Right atrium auricular region (tissue), 2 donors: ENCODE measurements at regions not wholly inside any gene's neighbourhood (a gene's known extent, or its start where the extent isn't known, plus 50 kb on each side); places are given as distances from the start of the nearest gene placed in this dataset.

Experiments used
- DNase-seq: peaks from one replicate; pipeline ENCODE4 v3.0.0-alpha.2; 2019; ENCODE audit warnings: low spot score
- H3K27ac ChIP-seq, 2 donors: fragments of 200-600 bp; sonication (generic); 1 replicate in 1 of 2; 2 replicates in 1 of 2; pipeline ENCODE4 v1.5.1; 2016 to 2019
- H3K27me3 ChIP-seq, 2 donors: fragments of 200-600 bp; sonication (generic); one replicate each; pipeline versions ENCODE4 v1.5.1 to v1.6.0; 2017 to 2019
- H3K36me3 ChIP-seq: fragments of 200-600 bp; sonication (generic); one replicate; pipeline ENCODE4 v1.5.1; 2016
- H3K4me1 ChIP-seq, 2 donors: fragments of 200-600 bp; sonication (generic); one replicate each; pipeline versions ENCODE4 v1.5.1 to v1.6.0; 2017 to 2019
- H3K4me3 ChIP-seq, 2 donors: fragments of 200-600 bp; sonication (generic); 1 replicate in 1 of 2; 2 replicates in 1 of 2; pipeline ENCODE4 v1.5.1; 2017 to 2019; ENCODE audit warnings: mild to moderate bottlenecking in 1 of 2, moderate library complexity in 1 of 2
- H3K9me3 ChIP-seq, 2 donors: fragments of 200-600 bp; sonication (generic); one replicate each; pipeline ENCODE4 v1.5.1; 2019
- TF ChIP-seq, protein P1 (sequence below), 2 donors: fragments of 200-600 bp; sonication (generic); IDR thresholded peaks; one replicate each; pipeline ENCODE4 v1.5.1; 2019; ENCODE audit warnings: antibody characterized with exemption in 2 of 2

DNA sequence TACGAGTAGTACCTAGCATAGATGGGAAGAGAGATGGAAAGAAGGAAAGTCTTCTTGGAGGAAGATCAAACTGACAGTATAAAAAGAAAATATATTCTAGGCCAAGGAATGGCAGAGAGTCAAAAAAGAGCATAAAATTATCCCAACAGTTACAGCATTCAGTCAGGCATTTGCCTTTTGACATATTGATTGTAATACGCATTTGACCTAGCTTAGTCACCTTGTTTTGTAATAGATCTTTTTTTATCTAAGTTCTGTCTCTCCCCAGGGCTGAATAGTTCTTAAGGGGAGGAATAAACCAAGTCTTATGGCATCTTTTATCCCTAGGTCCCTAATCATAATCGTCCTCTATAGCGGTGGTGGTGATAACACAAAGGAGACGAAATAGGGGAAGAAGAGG, 657.3 kb upstream of the PIK3C3 start:
- TF ChIP-seq, protein P1, sequence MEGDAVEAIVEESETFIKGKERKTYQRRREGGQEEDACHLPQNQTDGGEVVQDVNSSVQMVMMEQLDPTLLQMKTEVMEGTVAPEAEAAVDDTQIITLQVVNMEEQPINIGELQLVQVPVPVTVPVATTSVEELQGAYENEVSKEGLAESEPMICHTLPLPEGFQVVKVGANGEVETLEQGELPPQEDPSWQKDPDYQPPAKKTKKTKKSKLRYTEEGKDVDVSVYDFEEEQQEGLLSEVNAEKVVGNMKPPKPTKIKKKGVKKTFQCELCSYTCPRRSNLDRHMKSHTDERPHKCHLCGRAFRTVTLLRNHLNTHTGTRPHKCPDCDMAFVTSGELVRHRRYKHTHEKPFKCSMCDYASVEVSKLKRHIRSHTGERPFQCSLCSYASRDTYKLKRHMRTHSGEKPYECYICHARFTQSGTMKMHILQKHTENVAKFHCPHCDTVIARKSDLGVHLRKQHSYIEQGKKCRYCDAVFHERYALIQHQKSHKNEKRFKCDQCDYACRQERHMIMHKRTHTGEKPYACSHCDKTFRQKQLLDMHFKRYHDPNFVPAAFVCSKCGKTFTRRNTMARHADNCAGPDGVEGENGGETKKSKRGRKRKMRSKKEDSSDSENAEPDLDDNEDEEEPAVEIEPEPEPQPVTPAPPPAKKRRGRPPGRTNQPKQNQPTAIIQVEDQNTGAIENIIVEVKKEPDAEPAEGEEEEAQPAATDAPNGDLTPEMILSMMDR (IDR thresholded peaks at IDR 0.05), result no peak
- no peak for DNase-seq
- no peaks in the 10 kb centered on the region for H3K36me3 ChIP-seq
- H3K9me3 ChIP-seq, result peaks cover 0 to 8% of the 10 kb centered on the region in 2 donors
- no peak overlapping the region for H3K4me3 ChIP-seq
- no peak overlapping the region for H3K27ac ChIP-seq
- H3K4me1 ChIP-seq, result no peaks in the 10 kb centered on the region
- no peaks in the 10 kb centered on the region for H3K27me3 ChIP-seq

DNA sequence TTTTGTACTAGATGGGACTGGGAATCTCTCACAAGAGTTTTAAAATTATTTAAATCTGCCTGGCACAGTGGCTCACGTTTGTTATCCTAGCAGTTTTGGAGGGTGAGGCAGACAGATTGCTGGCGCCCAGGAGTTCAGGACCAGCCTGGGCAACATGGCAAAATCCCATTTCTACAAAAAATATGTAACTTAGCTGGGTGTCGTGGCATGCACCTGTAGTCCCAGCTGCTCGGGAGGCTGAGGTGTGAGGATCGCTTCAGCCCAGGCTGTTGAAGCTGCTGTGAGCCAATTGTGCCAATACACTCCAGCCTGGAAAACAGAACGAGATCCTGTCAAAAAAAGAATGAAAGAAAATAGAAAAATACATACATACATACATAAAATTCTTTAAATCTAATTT, 685.7 kb upstream of the PIK3C3 start:
- H3K27me3 ChIP-seq, result no peaks in the 10 kb centered on the region
- no peak overlapping the region for H3K27ac ChIP-seq
- H3K36me3 ChIP-seq, result no peaks in the 10 kb centered on the region
- H3K9me3 ChIP-seq, result no peaks in the 10 kb centered on the region
- no peak overlapping the region for H3K4me3 ChIP-seq
- DNase-seq, result no peak
- H3K4me1 ChIP-seq, result no peaks in the 10 kb centered on the region
- TF ChIP-seq, protein P1 (IDR thresholded peaks at IDR 0.05), result no peak

DNA sequence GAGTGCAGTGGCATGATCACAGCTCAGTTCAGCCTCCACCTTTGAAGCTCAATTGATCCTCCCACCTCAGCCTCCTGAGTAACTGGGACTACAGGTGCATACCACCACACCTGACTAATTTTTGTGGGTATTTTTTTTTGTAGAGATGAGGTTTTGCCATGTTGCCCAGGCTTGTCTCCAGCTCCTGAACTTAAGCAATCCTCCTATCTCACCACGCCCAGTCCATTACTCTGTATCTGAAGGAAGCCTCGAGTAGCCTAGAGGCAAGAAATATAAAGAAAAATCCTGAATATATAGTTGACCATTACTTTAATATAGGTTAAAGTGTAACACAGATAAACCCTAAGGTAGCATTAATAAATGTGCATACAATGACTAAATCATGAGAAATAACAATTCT, 686.8 kb upstream of the PIK3C3 start:
- Histone ChIP-seq H3K27me3 (no peaks in the 10 kb centered on the region), H3K4me1 (no peaks in the 10 kb centered on the region), H3K36me3 (no peaks in the 10 kb centered on the region), H3K4me3 (no peak overlapping the region), H3K9me3 (no peaks in the 10 kb centered on the region), H3K27ac (no peak overlapping the region)
- TF ChIP-seq, protein P1 (IDR thresholded peaks at IDR 0.05), result no peak
- no peak for DNase-seq

DNA sequence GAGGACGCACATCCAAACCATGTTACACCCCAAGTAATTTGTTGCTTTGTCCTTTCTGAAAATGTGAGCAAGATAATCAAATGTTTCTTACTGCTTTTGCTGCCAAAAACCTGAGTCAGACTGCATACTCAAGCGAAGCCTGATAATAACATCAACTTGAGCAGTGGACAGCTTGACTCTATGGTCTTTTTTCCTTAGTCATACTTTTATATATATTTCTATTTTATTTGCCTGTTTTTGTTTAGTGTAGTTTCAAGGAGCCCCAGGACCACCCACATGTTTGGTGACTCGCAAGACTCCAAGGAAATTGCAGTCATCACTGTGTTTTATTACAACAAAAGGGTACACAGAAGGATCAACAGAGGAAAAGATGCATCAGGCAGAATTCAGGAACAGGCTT, 688.4 kb upstream of the PIK3C3 start:
- Histone ChIP-seq H3K4me3 (no peak overlapping the region), H3K36me3 (no peaks in the 10 kb centered on the region), H3K4me1 (no peaks in the 10 kb centered on the region), H3K27ac (no peak overlapping the region), H3K27me3 (no peaks in the 10 kb centered on the region), H3K9me3 (no peaks in the 10 kb centered on the region)
- TF ChIP-seq, protein P1 (IDR thresholded peaks at IDR 0.05), result no peak
- DNase-seq, result no peak

DNA sequence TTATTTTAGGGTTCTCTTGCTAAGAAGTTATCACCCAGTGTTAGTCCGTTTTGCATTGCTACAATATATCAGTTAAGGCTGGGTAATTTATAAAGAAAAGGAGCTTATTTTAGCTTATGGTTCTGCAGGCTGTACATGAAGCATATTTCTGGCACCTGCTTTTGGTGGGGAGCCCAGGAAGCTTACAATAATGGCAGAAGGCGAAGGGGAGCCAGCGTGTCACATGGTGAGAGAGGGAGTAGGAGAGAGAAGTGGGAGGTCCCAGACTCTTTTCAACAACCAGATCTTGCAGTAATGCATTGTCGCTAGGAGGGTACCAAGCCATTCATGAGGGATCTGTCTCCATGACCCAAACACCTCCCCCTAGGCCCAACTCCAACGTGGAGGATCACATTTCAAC, 688.8 kb upstream of the PIK3C3 start:
- Histone ChIP-seq H3K9me3 (no peaks in the 10 kb centered on the region), H3K4me1 (no peaks in the 10 kb centered on the region), H3K27ac (no peak overlapping the region), H3K4me3 (no peak overlapping the region), H3K36me3 (no peaks in the 10 kb centered on the region), H3K27me3 (no peaks in the 10 kb centered on the region)
- DNase-seq, result no peak
- TF ChIP-seq, protein P1 (IDR thresholded peaks at IDR 0.05), result no peak

DNA sequence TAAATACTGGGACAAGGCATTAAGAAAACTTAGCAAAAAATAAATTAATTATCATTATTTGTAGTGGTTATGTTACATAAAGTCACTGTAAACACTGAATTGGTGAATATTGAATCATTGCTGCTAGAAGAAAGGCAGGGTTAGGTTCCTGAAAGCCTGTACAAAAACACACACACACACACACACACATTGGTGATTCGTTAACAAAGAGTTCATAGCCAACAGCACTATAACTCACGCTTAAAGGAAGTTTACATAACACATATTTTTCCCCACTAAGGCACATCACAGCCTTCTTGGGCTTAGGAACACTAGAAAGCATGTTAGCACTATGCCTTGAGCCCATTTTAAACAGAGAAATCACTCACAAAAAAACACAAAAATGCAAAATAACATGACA, 690.0 kb upstream of the PIK3C3 start:
- Histone ChIP-seq H3K4me1 (no peaks in the 10 kb centered on the region), H3K27ac (no peak overlapping the region), H3K36me3 (no peaks in the 10 kb centered on the region), H3K9me3 (no peaks in the 10 kb centered on the region), H3K27me3 (no peaks in the 10 kb centered on the region), H3K4me3 (no peak overlapping the region)
- TF ChIP-seq, protein P1 (IDR thresholded peaks at IDR 0.05), result no peak
- no peak for DNase-seq
